ENCODE measurements at regions not wholly inside any gene's neighbourhood (a gene's known extent, or its start where the extent isn't known, plus 50 kb on each side); places are given as distances from the start of the nearest gene placed in this dataset.
"Not testable (repeated sequence)": the region's sequence is repeated elsewhere in the genome, so short reads cannot be mapped to it uniquely, and the experiment has no call there.

GRCh38 chr14:105880616-105881015, 354.2 kb downstream of the TMEM121 start:
- no peak for FAIRE-seq

GRCh38 chr14:105881021-105881930, 354.9 kb downstream of the TMEM121 start:
- no peak for FAIRE-seq

GRCh38 chr14:105882011-105882410, 355.6 kb downstream of the TMEM121 start:
- not testable (repeated sequence) for FAIRE-seq

- no peak for FAIRE-seq
Measured at GRCh38 chr14:105882626-105883025, 356.2 kb downstream of the TMEM121 start.

- no peak for FAIRE-seq
Measured at GRCh38 chr14:105883066-105884005, 357.0 kb downstream of the TMEM121 start.

GRCh38 chr14:105884192-105884807, 357.9 kb downstream of the TMEM121 start:
- not testable (repeated sequence) for FAIRE-seq

- FAIRE-seq, result no peak
Measured at GRCh38 chr14:105884808-105885281, 358.5 kb downstream of the TMEM121 start.

- no peak for FAIRE-seq
Measured at GRCh38 chr14:105885561-105886320, 359.4 kb downstream of the TMEM121 start.

- FAIRE-seq, result not testable (repeated sequence)
Measured at GRCh38 chr14:105886791-105887191, 360.4 kb downstream of the TMEM121 start.

- FAIRE-seq, result no peak
Measured at GRCh38 chr14:105887692-105888091, 361.3 kb downstream of the TMEM121 start.

- FAIRE-seq, result no peak
Measured at GRCh38 chr14:105888151-105888550, 361.8 kb downstream of the TMEM121 start.

GRCh38 chr14:105888784-105889665, 362.6 kb downstream of the TMEM121 start:
- no peak for FAIRE-seq

- no peak for FAIRE-seq
Measured at GRCh38 chr14:105889666-105890473, 363.5 kb downstream of the TMEM121 start.

- FAIRE-seq, result no peak
Measured at GRCh38 chr14:105890474-105891220, 364.3 kb downstream of the TMEM121 start.

- FAIRE-seq, result no peak
Measured at GRCh38 chr14:105891221-105891602, 364.8 kb downstream of the TMEM121 start.

GRCh38 chr14:105891631-105892452, 365.5 kb downstream of the TMEM121 start:
- FAIRE-seq, result no peak

- FAIRE-seq, result not testable (repeated sequence)
Measured at GRCh38 chr14:105892453-105893441, 366.4 kb downstream of the TMEM121 start.
